ENCODE measurements at regions not wholly inside any gene's neighbourhood (a gene's known extent, or its start where the extent isn't known, plus 50 kb on each side); places are given as distances from the start of the nearest gene placed in this dataset.
"Not testable (repeated sequence)": the region's sequence is repeated elsewhere in the genome, so short reads cannot be mapped to it uniquely, and the experiment has no call there.

GRCh38 chr3:81198756-81199155 is 562.7 kb downstream of the GBE1 start:
- TF ChIP-seq, protein P1, sequence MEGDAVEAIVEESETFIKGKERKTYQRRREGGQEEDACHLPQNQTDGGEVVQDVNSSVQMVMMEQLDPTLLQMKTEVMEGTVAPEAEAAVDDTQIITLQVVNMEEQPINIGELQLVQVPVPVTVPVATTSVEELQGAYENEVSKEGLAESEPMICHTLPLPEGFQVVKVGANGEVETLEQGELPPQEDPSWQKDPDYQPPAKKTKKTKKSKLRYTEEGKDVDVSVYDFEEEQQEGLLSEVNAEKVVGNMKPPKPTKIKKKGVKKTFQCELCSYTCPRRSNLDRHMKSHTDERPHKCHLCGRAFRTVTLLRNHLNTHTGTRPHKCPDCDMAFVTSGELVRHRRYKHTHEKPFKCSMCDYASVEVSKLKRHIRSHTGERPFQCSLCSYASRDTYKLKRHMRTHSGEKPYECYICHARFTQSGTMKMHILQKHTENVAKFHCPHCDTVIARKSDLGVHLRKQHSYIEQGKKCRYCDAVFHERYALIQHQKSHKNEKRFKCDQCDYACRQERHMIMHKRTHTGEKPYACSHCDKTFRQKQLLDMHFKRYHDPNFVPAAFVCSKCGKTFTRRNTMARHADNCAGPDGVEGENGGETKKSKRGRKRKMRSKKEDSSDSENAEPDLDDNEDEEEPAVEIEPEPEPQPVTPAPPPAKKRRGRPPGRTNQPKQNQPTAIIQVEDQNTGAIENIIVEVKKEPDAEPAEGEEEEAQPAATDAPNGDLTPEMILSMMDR (IDR thresholded peaks at IDR 0.05; ENCODE audit: extremely low read depth, missing control alignments) = no peak
- no peak for DNase-seq (ENCODE audit: low spot score)

- TF ChIP-seq, protein P1 (IDR thresholded peaks at IDR 0.05; ENCODE audit: extremely low read depth, missing control alignments) = no peak
- DNase-seq (ENCODE audit: low spot score) = no peak
Measured at GRCh38 chr3:81198216-81198615, 563.2 kb downstream of the GBE1 start.

DNA sequence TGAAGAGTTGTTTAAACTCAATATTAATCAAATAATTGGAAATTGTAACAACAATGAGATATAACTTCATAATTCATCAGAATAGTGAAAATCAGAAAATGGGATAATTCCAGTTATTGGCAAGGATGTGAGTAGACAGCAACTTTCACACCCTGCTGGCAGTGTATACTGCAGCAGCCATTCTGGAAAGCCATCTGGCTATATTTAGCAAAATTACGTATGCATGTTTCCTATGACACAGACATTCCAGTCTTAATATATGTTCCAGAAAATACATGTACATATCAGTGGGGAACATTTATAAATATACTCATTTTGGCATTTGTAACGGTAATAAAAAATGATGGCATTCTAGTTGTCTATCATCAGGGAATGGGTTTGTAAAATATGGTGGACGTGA is 564.1 kb downstream of the GBE1 start:
- DNase-seq (ENCODE audit: low spot score) = no peak
- TF ChIP-seq, protein P1 (IDR thresholded peaks at IDR 0.05; ENCODE audit: extremely low read depth, missing control alignments) = no peak

DNA sequence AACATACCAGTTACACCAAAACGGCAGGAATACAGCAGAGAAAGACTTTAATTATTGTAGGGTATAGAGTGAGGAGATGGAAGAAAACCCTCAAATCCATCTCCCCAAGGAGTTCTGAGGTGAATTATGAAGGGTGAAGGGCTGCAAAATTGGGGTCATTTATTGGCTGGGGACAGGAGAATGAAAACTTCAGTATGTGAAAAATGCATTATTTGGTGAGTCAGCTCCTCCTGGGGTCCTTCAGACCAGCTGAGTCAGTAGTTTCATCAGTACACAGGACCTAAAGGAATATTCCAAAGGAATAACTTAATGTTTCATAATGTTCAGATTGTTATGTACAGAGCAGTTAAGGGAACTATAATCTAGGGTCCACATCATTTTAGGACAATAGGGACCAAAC is 566.0 kb downstream of the GBE1 start:
- no peak for DNase-seq (ENCODE audit: low spot score)
- TF ChIP-seq, protein P1 (IDR thresholded peaks at IDR 0.05; ENCODE audit: extremely low read depth, missing control alignments) = no peak

DNA sequence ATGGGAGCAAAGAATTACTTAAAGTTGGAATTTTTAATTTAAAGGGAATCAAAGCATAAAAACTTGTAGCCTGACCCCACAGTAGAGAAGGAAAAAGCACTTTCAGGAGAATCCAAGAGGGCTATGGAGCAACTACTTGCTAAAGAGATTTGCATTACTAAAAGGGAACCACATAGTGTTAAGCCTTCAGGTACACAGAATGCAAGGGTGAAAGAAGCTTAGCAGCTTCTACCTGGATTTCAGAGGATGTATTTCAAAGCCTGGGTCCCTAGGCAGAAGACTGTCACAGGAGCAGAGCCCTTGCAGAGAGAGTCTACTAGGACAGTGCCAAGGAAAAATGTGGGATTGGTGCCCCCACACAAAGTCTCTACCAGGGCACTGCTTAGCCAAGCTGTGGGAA is 575.0 kb downstream of the GBE1 start:
- no peak for DNase-seq (ENCODE audit: low spot score)
- TF ChIP-seq, protein P1 (IDR thresholded peaks at IDR 0.05; ENCODE audit: extremely low read depth, missing control alignments) = no peak

DNA sequence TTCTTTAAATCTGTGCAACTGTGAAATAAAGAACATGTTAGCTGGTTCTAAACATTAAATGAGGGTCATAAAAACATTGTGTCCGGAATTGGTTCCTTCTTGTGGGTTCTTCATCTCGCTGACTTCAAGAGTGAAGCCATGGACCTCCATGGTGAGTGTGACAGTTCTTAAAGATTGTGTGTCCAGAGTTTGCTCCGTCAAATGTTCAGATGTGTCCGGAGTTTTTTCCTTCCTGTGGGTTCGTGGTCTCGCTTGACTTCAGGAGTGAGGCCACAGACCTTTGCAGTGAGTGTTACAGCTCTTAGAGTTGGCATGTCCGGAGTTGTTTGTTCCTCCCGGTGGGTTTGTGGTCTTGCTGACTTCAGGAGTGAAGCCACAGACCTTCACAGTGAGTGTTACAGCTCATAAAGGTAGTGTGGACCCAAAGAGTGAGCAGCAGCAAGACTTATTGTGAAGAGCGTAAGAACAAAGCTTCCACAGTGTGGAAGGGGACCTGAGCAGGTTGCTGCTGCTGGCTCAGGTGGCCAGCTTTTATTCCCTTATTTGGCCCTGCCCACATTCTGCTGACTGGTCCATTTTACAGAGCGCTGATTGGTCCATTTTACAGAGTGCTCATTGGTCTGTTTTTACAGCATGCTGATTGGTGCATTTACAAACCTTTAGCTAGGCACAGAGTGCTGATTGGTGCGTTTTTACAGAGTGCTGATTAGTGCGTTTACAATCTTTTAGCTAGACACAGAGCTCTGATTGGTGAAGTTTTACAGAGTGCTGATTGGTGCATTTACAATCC is 579.2 kb downstream of the GBE1 start:
- DNase-seq (ENCODE audit: low spot score) = not testable (repeated sequence)

GRCh38 chr3:81173514-81173913 is 587.9 kb downstream of the GBE1 start:
- DNase-seq (ENCODE audit: low spot score) = no peak

More at GRCh38 chr3:81173514-81173913, 587.9 kb downstream of the GBE1 start:
- TF ChIP-seq, protein P1 (IDR thresholded peaks at IDR 0.05; ENCODE audit: extremely low read depth, missing control alignments) = no peak

All from GM20000 (cell line).